ENCODE measurements at regions not wholly inside any gene's neighbourhood (a gene's known extent, or its start where the extent isn't known, plus 50 kb on each side); places are given as distances from the start of the nearest gene placed in this dataset.

DNA sequence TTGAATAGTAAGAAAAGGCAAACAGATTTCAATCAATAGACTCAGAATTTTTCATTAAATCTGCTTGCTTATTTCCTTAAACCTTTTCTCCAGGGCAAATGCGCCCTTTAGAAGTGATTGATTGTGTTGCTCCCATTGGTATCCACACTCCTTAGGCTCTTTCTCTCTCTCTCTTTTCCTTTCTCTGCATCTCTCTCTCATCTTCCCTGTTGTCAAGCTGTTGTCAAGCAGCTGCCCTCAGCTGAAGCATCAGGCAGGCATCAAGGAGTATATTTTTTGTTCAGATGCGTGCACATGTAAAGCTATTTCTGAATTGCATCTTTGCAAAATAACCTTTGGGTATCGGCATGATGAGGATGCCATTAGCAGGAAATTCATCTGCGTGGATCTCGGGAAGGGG is 107.2 kb upstream of the PLET1 start:
- TF ChIP-seq, protein P1, sequence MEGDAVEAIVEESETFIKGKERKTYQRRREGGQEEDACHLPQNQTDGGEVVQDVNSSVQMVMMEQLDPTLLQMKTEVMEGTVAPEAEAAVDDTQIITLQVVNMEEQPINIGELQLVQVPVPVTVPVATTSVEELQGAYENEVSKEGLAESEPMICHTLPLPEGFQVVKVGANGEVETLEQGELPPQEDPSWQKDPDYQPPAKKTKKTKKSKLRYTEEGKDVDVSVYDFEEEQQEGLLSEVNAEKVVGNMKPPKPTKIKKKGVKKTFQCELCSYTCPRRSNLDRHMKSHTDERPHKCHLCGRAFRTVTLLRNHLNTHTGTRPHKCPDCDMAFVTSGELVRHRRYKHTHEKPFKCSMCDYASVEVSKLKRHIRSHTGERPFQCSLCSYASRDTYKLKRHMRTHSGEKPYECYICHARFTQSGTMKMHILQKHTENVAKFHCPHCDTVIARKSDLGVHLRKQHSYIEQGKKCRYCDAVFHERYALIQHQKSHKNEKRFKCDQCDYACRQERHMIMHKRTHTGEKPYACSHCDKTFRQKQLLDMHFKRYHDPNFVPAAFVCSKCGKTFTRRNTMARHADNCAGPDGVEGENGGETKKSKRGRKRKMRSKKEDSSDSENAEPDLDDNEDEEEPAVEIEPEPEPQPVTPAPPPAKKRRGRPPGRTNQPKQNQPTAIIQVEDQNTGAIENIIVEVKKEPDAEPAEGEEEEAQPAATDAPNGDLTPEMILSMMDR (IDR thresholded peaks at IDR 0.05) = no peak
- no peak for TF ChIP-seq ZFX (IDR thresholded peaks at IDR 0.05; ENCODE audit: borderline replicate concordance)
